ENCODE measurements at regions not wholly inside any gene's neighbourhood (a gene's known extent, or its start where the extent isn't known, plus 50 kb on each side); places are given as distances from the start of the nearest gene placed in this dataset.

DNA sequence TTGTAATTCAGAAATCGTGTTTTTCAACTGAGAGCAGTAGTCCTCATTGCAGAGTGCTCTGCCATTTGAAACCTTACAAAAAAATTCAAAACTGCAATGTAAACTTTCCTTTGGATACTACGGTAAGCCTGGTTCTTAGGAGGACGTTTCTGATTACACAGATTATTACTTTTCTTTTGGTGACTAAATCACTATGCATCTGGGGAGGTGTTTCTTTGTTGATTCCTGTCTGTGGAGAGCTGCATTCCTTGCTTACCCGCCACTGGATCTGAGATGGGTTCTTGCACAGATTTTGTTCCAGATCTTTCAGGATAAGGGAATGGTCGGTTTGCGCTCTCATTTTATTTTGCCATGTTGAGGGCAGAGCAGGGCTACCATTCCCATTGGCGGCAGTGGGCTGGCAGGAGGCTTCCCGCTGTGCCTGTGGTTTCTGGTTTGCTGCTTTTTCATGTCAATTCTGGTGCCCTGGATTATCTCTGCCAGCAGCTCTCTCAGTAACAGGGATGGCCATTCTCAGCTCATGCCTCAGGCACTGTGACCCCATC lies 485.1 kb downstream of the GLRX3 start:
- Mint-ChIP-seq H3K36me3 (ENCODE audit: insufficient read depth, unreplicated experiment) (no peaks in the 10 kb centered on the region), H3K4me1 (ENCODE audit: low read depth, unreplicated experiment) (no peaks in the 10 kb centered on the region), H3K27me3 (ENCODE audit: unreplicated experiment) (no peaks in the 10 kb centered on the region), H3K4me3 (ENCODE audit: low read depth, unreplicated experiment) (no peak overlapping the region), H3K9me3 (ENCODE audit: low read depth, unreplicated experiment) (peaks cover 10% of the 10 kb centered on the region), H3K27ac (ENCODE audit: unreplicated experiment) (no peak overlapping the region)
- TF ChIP-seq CTCF (IDR thresholded peaks at IDR 0.05; ENCODE audit: unreplicated experiment) = no peak
- intact Hi-C loops (cut with micrococcal nuclease; ENCODE audit: unreplicated experiment) = no loop called here
- no peak for DNase-seq
- CTCF ChIA-PET = no interaction called here
- no TSS peak for BruUV-seq (replicated peaks)

- Mint-ChIP-seq H3K27me3 (ENCODE audit: unreplicated experiment) (no peaks in the 10 kb centered on the region), H3K9me3 (ENCODE audit: low read depth, unreplicated experiment) (peaks cover 12% of the 10 kb centered on the region), H3K4me3 (ENCODE audit: low read depth, unreplicated experiment) (no peak overlapping the region), H3K36me3 (ENCODE audit: insufficient read depth, unreplicated experiment) (no peaks in the 10 kb centered on the region), H3K4me1 (ENCODE audit: low read depth, unreplicated experiment) (no peaks in the 10 kb centered on the region), H3K27ac (ENCODE audit: unreplicated experiment) (no peak overlapping the region)
- BruUV-seq (replicated peaks) = no TSS peak
- no peak for DNase-seq
- intact Hi-C loops (cut with micrococcal nuclease; ENCODE audit: unreplicated experiment) = no loop called here
- CTCF ChIA-PET = no interaction called here
- no peak for TF ChIP-seq CTCF (IDR thresholded peaks at IDR 0.05; ENCODE audit: unreplicated experiment)
Measured at GRCh38 chr10:130623680-130624267, 487.6 kb downstream of the GLRX3 start.

GRCh38 chr10:130627346-130628045 lies 491.3 kb downstream of the GLRX3 start:
- H3K27ac Mint-ChIP-seq (ENCODE audit: unreplicated experiment) = no peak overlapping the region
- H3K4me3 Mint-ChIP-seq (ENCODE audit: low read depth, unreplicated experiment) = no peak overlapping the region
- no TSS peak for BruUV-seq (replicated peaks)
- H3K4me1 Mint-ChIP-seq (ENCODE audit: low read depth, unreplicated experiment) = no peaks in the 10 kb centered on the region
- no peak for DNase-seq
- no peaks in the 10 kb centered on the region for H3K36me3 Mint-ChIP-seq (ENCODE audit: insufficient read depth, unreplicated experiment)
- H3K27me3 Mint-ChIP-seq (ENCODE audit: unreplicated experiment) = no peaks in the 10 kb centered on the region
- peaks cover 4% of the 10 kb centered on the region for H3K9me3 Mint-ChIP-seq (ENCODE audit: low read depth, unreplicated experiment)
- TF ChIP-seq CTCF (IDR thresholded peaks at IDR 0.05; ENCODE audit: unreplicated experiment) = no peak
- CTCF ChIA-PET = no interaction called here
- intact Hi-C loops (cut with micrococcal nuclease; ENCODE audit: unreplicated experiment) = no loop called here

- no TSS peak for BruUV-seq (replicated peaks)
- H3K9me3 Mint-ChIP-seq (ENCODE audit: low read depth, unreplicated experiment) = peaks cover 4% of the 10 kb centered on the region
- no peak overlapping the region for H3K27ac Mint-ChIP-seq (ENCODE audit: unreplicated experiment)
- no peak overlapping the region for H3K4me3 Mint-ChIP-seq (ENCODE audit: low read depth, unreplicated experiment)
- DNase-seq = no peak
- intact Hi-C loops (cut with micrococcal nuclease; ENCODE audit: unreplicated experiment) = no loop called here
- H3K27me3 Mint-ChIP-seq (ENCODE audit: unreplicated experiment) = no peaks in the 10 kb centered on the region
- TF ChIP-seq CTCF (IDR thresholded peaks at IDR 0.05; ENCODE audit: unreplicated experiment) = no peak
- CTCF ChIA-PET = no interaction called here
- H3K36me3 Mint-ChIP-seq (ENCODE audit: insufficient read depth, unreplicated experiment) = no peaks in the 10 kb centered on the region
- no peaks in the 10 kb centered on the region for H3K4me1 Mint-ChIP-seq (ENCODE audit: low read depth, unreplicated experiment)
Measured at GRCh38 chr10:130630135-130630534, 493.9 kb downstream of the GLRX3 start.
